Keratinocyte (primary cell): ENCODE measurements at regions not wholly inside any gene's neighbourhood (a gene's known extent, or its start where the extent isn't known, plus 50 kb on each side); places are given as distances from the start of the nearest gene placed in this dataset.

ENCODE experiments used
- DNase-seq: peaks from one replicate; pipeline ENCODE4 v3.0.0-alpha.2; 2011; ENCODE audit warnings: low read depth, missing footprints, low spot score
- FAIRE-seq: peaks from 2 replicates; lab custom pipeline; 2011; peaks lifted over from hg19 to GRCh38; lab: Jason Lieb, UNC
- H2AFZ ChIP-seq: 2 replicates; pipeline ENCODE4 v1.6.0; 2012; ENCODE audit warnings: low read length, control low read depth, inconsistent platforms; ENCODE audit not compliant: control insufficient read depth
- H3K27ac ChIP-seq: 2 replicates; pipeline ENCODE4 v1.5.1; 2011; ENCODE audit warnings: low read length; ENCODE audit not compliant: control insufficient read depth, insufficient read depth
- H3K27me3 ChIP-seq: 3 replicates; pipeline ENCODE4 v1.6.0; 2011; ENCODE audit warnings: low read length; ENCODE audit not compliant: control insufficient read depth, insufficient read depth; ENCODE audit errors: extremely low read depth
- H3K36me3 ChIP-seq, 2 experiments: 2 replicates in 1 of 2; 3 replicates in 1 of 2; pipeline ENCODE4 v1.5.1; 2011; ENCODE audit warnings: low read length in 2 of 2, mild to moderate bottlenecking in 1 of 2; ENCODE audit not compliant: control insufficient read depth in 2 of 2, insufficient read depth in 2 of 2; ENCODE audit errors: extremely low read depth in 1 of 2
- H3K4me1 ChIP-seq: 3 replicates; pipeline ENCODE4 v1.5.1; 2011; ENCODE audit warnings: low read length; ENCODE audit not compliant: control insufficient read depth, insufficient read depth; ENCODE audit errors: extremely low read depth
- H3K4me2 ChIP-seq: 3 replicates; pipeline ENCODE4 v1.6.0; 2011; ENCODE audit warnings: low read depth, low read length; ENCODE audit not compliant: control insufficient read depth, insufficient read depth; ENCODE audit errors: extremely low read depth
- H3K4me3 ChIP-seq, 3 experiments: fragments of 200-600 bp in 1 of 3; sonication (generic) in 1 of 3; 2 replicates in 2 of 3; 3 replicates in 1 of 3; pipeline ENCODE4 v1.5.1; 2011 to 2016; ENCODE audit warnings: low read length in 3 of 3, mild to moderate bottlenecking in 3 of 3, control low read depth in 2 of 3, inconsistent platforms in 1 of 3, low read depth in 1 of 3, mixed read lengths in 1 of 3, mixed run types in 1 of 3, moderate library complexity in 1 of 3; ENCODE audit not compliant: control insufficient read depth in 2 of 3, insufficient read depth in 2 of 3; ENCODE audit errors: extremely low read depth in 1 of 3
- H3K79me2 ChIP-seq: 2 replicates; pipeline ENCODE4 v1.6.0; 2012; ENCODE audit warnings: low read length; ENCODE audit not compliant: control insufficient read depth, insufficient read depth
- H3K9ac ChIP-seq: 3 replicates; pipeline ENCODE4 v1.6.0; 2011; ENCODE audit warnings: low read length; ENCODE audit not compliant: control insufficient read depth, insufficient read depth; ENCODE audit errors: extremely low read depth
- H3K9me1 ChIP-seq: 3 replicates; pipeline ENCODE4 v1.6.0; 2011; ENCODE audit warnings: low read length; ENCODE audit not compliant: control insufficient read depth, insufficient read depth; ENCODE audit errors: extremely low read depth
- H3K9me3 ChIP-seq: 2 replicates; pipeline ENCODE4 v1.5.1; 2012; ENCODE audit warnings: low read depth, low read length; ENCODE audit not compliant: control insufficient read depth
- H4K20me1 ChIP-seq: 3 replicates; pipeline ENCODE4 v1.6.0; 2011; ENCODE audit warnings: low read length; ENCODE audit not compliant: control insufficient read depth, insufficient read depth; ENCODE audit errors: extremely low read depth
- CTCF ChIP-seq, 3 experiments: IDR thresholded peaks in 1 of 3; conservative IDR thresholded peaks in 1 of 3; optimal IDR thresholded peaks in 1 of 3; 2 replicates in 2 of 3; 3 replicates in 1 of 3; pipeline versions ENCODE3 to v1.5.1; 2011; ENCODE audit warnings: low read length in 3 of 3, mild to moderate bottlenecking in 3 of 3, moderate library complexity in 2 of 3, control low read depth in 1 of 3, inconsistent platforms in 1 of 3; ENCODE audit not compliant: insufficient read depth in 2 of 3; ENCODE audit errors: extremely low read depth in 1 of 3
- EZH2 ChIP-seq: IDR thresholded peaks from one replicate; pipeline ENCODE4 v1.6.1; 2012; ENCODE audit warnings: inconsistent platforms, mild to moderate bottlenecking, low read length, moderate library complexity
- dilution Hi-C: fragments of 300-500 bp; cut with MboI; formaldehyde crosslinking; loops from one replicate; pipeline ENCODE4 v1.7.0; 2020; ENCODE audit warnings: low sequenced_read_pairs; ENCODE audit not compliant: extremely low pct_ligation_motif_present

GRCh38 chr16:86964796-86965241 is 352.4 kb downstream of the C16orf95 start:
- H3K9ac ChIP-seq: no peak overlapping the region
- H3K36me3 ChIP-seq: no peaks in the 10 kb centered on the region
- H3K4me1 ChIP-seq: no peaks in the 10 kb centered on the region
- no peak overlapping the region for H3K4me3 ChIP-seq
- dilution Hi-C loops: no loop called here
- H4K20me1 ChIP-seq: no peaks in the 10 kb centered on the region
- FAIRE-seq: no peak
- no peak for DNase-seq
- H2AFZ ChIP-seq: no peak overlapping the region
- H3K79me2 ChIP-seq: no peaks in the 10 kb centered on the region
- no peak overlapping the region for H3K27ac ChIP-seq
- H3K9me3 ChIP-seq: no peaks in the 10 kb centered on the region
- H3K9me1 ChIP-seq: no peaks in the 10 kb centered on the region
- no peak overlapping the region for H3K4me2 ChIP-seq
- TF ChIP-seq EZH2 (no peak), CTCF (optimal IDR thresholded peaks at IDR 0.05 in 1 of 3, IDR thresholded peaks at IDR 0.05 in 1 of 3, conservative IDR thresholded peaks at IDR 0.05 in 1 of 3; ENCODE audit: extremely low read depth in 1 of 3, insufficient read depth in 2 of 3, low read length in 3 of 3) (no peak)
- H3K27me3 ChIP-seq: peaks cover 20% of the 10 kb centered on the region

GRCh38 chr16:86965331-86965730 is 351.9 kb downstream of the C16orf95 start:
- DNase-seq: no peak
- Histone ChIP-seq H3K9me1 (no peaks in the 10 kb centered on the region), H2AFZ (no peak overlapping the region), H3K9ac (no peak overlapping the region), H3K27ac (no peak overlapping the region), H3K4me1 (no peaks in the 10 kb centered on the region), H3K4me2 (no peak overlapping the region), H3K27me3 (peaks cover 15% of the 10 kb centered on the region), H4K20me1 (no peaks in the 10 kb centered on the region), H3K79me2 (no peaks in the 10 kb centered on the region), H3K9me3 (no peaks in the 10 kb centered on the region), H3K4me3 (no peak overlapping the region), H3K36me3 (no peaks in the 10 kb centered on the region)
- dilution Hi-C loops: no loop called here
- FAIRE-seq: no peak
- TF ChIP-seq CTCF (optimal IDR thresholded peaks at IDR 0.05 in 1 of 3, IDR thresholded peaks at IDR 0.05 in 1 of 3, conservative IDR thresholded peaks at IDR 0.05 in 1 of 3; ENCODE audit: extremely low read depth in 1 of 3, insufficient read depth in 2 of 3, low read length in 3 of 3): no peak
